GM18505 (cell line): ENCODE measurements at regions not wholly inside any gene's neighbourhood (a gene's known extent, or its start where the extent isn't known, plus 50 kb on each side); places are given as distances from the start of the nearest gene placed in this dataset.
"Not testable (repeated sequence)": the region's sequence is repeated elsewhere in the genome, so short reads cannot be mapped to it uniquely, and the experiment has no call there.

ENCODE experiments used
- ATAC-seq: cut with Tn5 transposase; IDR thresholded peaks from one replicate; pipeline ENCODE4 v1.9.1; 2021; ENCODE audit not compliant: unreplicated experiment
- POLR2A ChIP-seq: IDR thresholded peaks from 4 replicates; pipeline ENCODE4 v1.6.1; 2011; ENCODE audit warnings: borderline replicate concordance; ENCODE audit not compliant: insufficient read depth, insufficient read length; ENCODE audit errors: extremely low read depth

- not testable (repeated sequence) for ATAC-seq
Observed at GRCh38 chr4:82301390-82301789, 72.4 kb downstream of the HNRNPD start.

GRCh38 chr4:82293304-82293703 is 80.5 kb downstream of the HNRNPD start:
- TF ChIP-seq POLR2A: no peak
- ATAC-seq: peak; percentile 100

- no peak for ATAC-seq
- no peak for TF ChIP-seq POLR2A
Observed at GRCh38 chr4:82287720-82288119, 86.1 kb downstream of the HNRNPD start.

- ATAC-seq: peak; percentile 100
Observed at GRCh38 chr4:82284858-82285805, 88.7 kb downstream of the HNRNPD start.

GRCh38 chr4:82284475-82284857 is 89.3 kb downstream of the HNRNPD start:
- TF ChIP-seq POLR2A: no peak
- ATAC-seq: no peak

More at GRCh38 chr4:82284858-82285805, 88.7 kb downstream of the HNRNPD start:
- TF ChIP-seq POLR2A: no peak

GRCh38 chr4:82282875-82283274 is 90.9 kb downstream of the HNRNPD start:
- no peak for ATAC-seq
- TF ChIP-seq POLR2A: no peak

GRCh38 chr4:82279550-82279949 is 94.2 kb downstream of the HNRNPD start:
- ATAC-seq: not testable (repeated sequence)

- TF ChIP-seq POLR2A: no peak
- no peak for ATAC-seq
Observed at GRCh38 chr4:82276332-82276640, 97.5 kb downstream of the HNRNPD start.

- TF ChIP-seq POLR2A: no peak
- no peak for ATAC-seq
Observed at GRCh38 chr4:82275431-82276331, 98.1 kb downstream of the HNRNPD start.

GRCh38 chr4:82274700-82275099 is 99.1 kb downstream of the HNRNPD start:
- not testable (repeated sequence) for ATAC-seq

GRCh38 chr4:82272523-82272922 is 101.3 kb downstream of the HNRNPD start:
- ATAC-seq: not testable (repeated sequence)

- not testable (repeated sequence) for ATAC-seq
Observed at GRCh38 chr4:82271915-82272480, 101.8 kb downstream of the HNRNPD start.

GRCh38 chr4:82268826-82269193 is 105.0 kb downstream of the HNRNPD start:
- no peak for TF ChIP-seq POLR2A
- no peak for ATAC-seq
